SH-SY5Y (cell line): ENCODE measurements at regions not wholly inside any gene's neighbourhood (a gene's known extent, or its start where the extent isn't known, plus 50 kb on each side); places are given as distances from the start of the nearest gene placed in this dataset.

Experiments used
- GATA2 ChIP-seq: IDR thresholded peaks from 2 replicates; pipeline ENCODE4 v1.6.1; 2011; ENCODE audit warnings: mild to moderate bottlenecking, low read depth, low read length
- GATA3 ChIP-seq: IDR thresholded peaks from 2 replicates; pipeline ENCODE4 v1.6.1; 2011; ENCODE audit warnings: low read depth, mild to moderate bottlenecking, low read length, moderate library complexity

DNA sequence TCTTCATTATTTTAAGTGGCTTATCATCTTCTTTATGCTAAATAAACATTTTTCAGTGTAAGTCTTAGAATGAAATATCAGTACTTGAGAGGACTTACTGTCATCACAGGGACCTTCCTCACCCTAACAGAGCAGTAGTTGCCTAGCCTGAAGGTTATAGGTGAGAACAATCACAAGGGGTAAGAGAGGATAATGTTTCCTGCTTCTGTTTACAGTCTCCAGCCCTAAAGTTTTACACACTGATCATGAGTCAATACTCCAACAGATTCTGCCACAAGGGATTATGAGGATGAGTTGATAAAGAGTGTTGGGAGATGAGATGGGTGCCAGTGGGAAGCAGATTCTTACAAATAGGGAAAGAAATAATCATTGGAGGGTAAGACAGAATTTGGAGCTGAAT is 265.1 kb upstream of the DAB2 start:
- TF ChIP-seq GATA2 (no peak), GATA3 (no peak)
